ENCODE measurements at regions not wholly inside any gene's neighbourhood (a gene's known extent, or its start where the extent isn't known, plus 50 kb on each side); places are given as distances from the start of the nearest gene placed in this dataset.

- DNase-seq (peak; percentile 3), ATAC-seq (no peak)
- no TSS peak for BruUV-seq (replicated peaks)
- Histone ChIP-seq H3K4me1 (ENCODE audit: insufficient read depth, low read length) (no peaks in the 10 kb centered on the region), H3K79me2 (ENCODE audit: low read length) (no peaks in the 10 kb centered on the region), H3K9me2 (replicated peaks; ENCODE audit: low read length) (no peaks in the 10 kb centered on the region), H3K4me2 (ENCODE audit: low read length) (no peak overlapping the region), H3K4me3 (ENCODE audit: low read length) (no peak overlapping the region), H3K27me3 (ENCODE audit: low read length) (no peaks in the 10 kb centered on the region; the same call in 1 of the 2 replicates), H2AFZ (ENCODE audit: low read length) (no peak overlapping the region), H3K9ac (ENCODE audit: low read length) (no peak overlapping the region), H3K36me3 (ENCODE audit: low read depth, low read length) (no peaks in the 10 kb centered on the region), H3F3A (ENCODE audit: low read length, unreplicated experiment) (no peaks in the 10 kb centered on the region), H3K27ac (ENCODE audit: low read length) (no peak overlapping the region), H4K20me1 (ENCODE audit: low read length) (no peaks in the 10 kb centered on the region), H3K9me3 (ENCODE audit: low read length) (no peaks in the 10 kb centered on the region)
- CTCF ChIA-PET = no interaction called here
- intact Hi-C loops (cut with micrococcal nuclease) = no loop called here
- POLR2A ChIA-PET (ENCODE audit: unreplicated experiment) = no interaction called here
- TF ChIP-seq CTCF (conservative IDR thresholded peaks at IDR 0.05; ENCODE audit: low read depth, low read length) (no peak), EZH2phosphoT487 (IDR thresholded peaks at IDR 0.05; ENCODE audit: borderline replicate concordance, low read length) (no peak), EZH2 (IDR thresholded peaks at IDR 0.05; ENCODE audit: low read length, unreplicated experiment) (no peak)
These were observed 443.9 kb downstream of the PID1 start for GRCh38 chr2:228827056-228827700.

DNA sequence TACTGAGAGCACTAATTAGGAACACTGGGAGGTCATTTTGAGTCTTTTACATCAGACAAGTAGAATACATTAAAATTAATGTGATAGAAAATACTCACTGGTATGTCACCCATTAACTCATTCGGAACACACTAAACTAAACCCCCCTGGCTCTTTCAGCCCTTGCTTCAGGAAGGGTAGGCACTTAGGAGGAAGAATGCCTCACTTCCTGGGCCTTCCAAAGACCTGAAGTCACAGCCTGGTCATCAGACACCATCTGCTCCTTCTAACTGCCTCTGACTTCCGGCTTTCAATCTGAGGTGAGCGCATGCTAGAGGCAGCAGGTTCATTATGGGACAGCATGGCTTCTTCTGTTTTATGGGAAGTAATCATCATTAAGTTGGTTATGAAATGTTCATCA lies 451.4 kb downstream of the PID1 start:
- H3K9me3 ChIP-seq (ENCODE audit: low read length) = no peaks in the 10 kb centered on the region
- H3K79me2 ChIP-seq (ENCODE audit: low read length) = no peaks in the 10 kb centered on the region
- H3K4me3 ChIP-seq (ENCODE audit: low read length) = no peak overlapping the region
- ATAC-seq (no peak), DNase-seq (peak; percentile 22)
- CTCF ChIA-PET = no interaction called here
- no peaks in the 10 kb centered on the region for H3K36me3 ChIP-seq (ENCODE audit: low read depth, low read length)
- POLR2A ChIA-PET (ENCODE audit: unreplicated experiment) = no interaction called here
- no peak overlapping the region for H3K27ac ChIP-seq (ENCODE audit: low read length)
- intact Hi-C loops (cut with micrococcal nuclease) = no loop called here
- no peaks in the 10 kb centered on the region for H3K4me1 ChIP-seq (ENCODE audit: insufficient read depth, low read length)
- no TSS peak for BruUV-seq (replicated peaks)
- H3K27me3 ChIP-seq (ENCODE audit: low read length) = no peaks in the 10 kb centered on the region; the same call in 1 of the 2 replicates
- H3K4me2 ChIP-seq (ENCODE audit: low read length) = no peak overlapping the region
- H2AFZ ChIP-seq (ENCODE audit: low read length) = no peak overlapping the region
- TF ChIP-seq EZH2 (IDR thresholded peaks at IDR 0.05; ENCODE audit: low read length, unreplicated experiment) (no peak), EZH2phosphoT487 (IDR thresholded peaks at IDR 0.05; ENCODE audit: borderline replicate concordance, low read length) (no peak), CTCF (conservative IDR thresholded peaks at IDR 0.05; ENCODE audit: low read depth, low read length) (no peak)
- H3K9ac ChIP-seq (ENCODE audit: low read length) = no peak overlapping the region
- H4K20me1 ChIP-seq (ENCODE audit: low read length) = no peaks in the 10 kb centered on the region
- H3K9me2 ChIP-seq (replicated peaks; ENCODE audit: low read length) = no peaks in the 10 kb centered on the region
- H3F3A ChIP-seq (ENCODE audit: low read length, unreplicated experiment) = no peaks in the 10 kb centered on the region

DNA sequence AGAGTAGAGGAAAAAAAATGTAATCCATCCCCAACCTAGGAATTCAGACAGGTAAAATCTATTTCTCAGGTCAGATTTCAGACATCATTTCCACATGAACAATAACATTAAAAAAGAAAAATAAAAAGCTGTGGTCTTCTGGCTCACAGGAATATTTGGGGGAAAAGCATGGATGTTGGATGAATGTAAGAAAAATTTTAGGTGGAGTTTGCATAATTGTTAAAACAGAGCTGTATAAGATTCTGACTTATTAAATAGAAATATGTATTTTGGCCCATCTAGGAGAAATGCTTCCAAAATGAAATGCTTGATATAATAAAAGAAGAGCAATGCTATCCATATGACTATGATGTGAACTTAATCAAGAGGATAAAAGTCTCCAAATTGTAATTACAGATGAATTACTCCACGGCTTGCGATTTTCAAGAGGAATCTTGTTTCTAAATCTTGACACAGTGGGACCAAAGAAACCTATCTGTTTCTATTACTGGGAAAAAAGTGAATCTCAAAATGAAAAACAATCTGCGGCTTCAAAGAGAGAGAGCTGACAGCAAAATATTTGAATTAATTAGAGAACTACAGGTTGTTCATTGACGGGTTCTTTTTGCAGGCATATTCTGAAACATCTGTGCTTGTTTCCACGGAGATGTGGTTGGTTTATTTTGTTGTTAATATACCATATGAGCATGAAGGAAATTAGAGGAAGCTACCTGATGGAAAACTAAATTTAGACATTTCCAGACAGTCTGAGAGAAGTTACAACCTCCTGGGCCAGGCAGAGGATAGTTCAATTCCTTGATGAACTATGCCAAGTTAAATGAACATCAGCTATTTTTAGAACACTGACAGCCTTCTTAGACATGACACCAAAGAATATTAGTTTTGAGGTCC lies 468.7 kb downstream of the PID1 start:
- ATAC-seq (no peak), DNase-seq (no peak)
- Histone ChIP-seq H2AFZ (ENCODE audit: low read length) (no peak overlapping the region), H3K27me3 (ENCODE audit: low read length) (peaks cover 22% of the 10 kb centered on the region; the same call in 1 of the 2 replicates), H3K4me1 (ENCODE audit: insufficient read depth, low read length) (no peaks in the 10 kb centered on the region), H3F3A (ENCODE audit: low read length, unreplicated experiment) (no peaks in the 10 kb centered on the region), H3K79me2 (ENCODE audit: low read length) (no peaks in the 10 kb centered on the region), H3K9ac (ENCODE audit: low read length) (no peak overlapping the region), H4K20me1 (ENCODE audit: low read length) (no peaks in the 10 kb centered on the region), H3K27ac (ENCODE audit: low read length) (no peak overlapping the region), H3K4me2 (ENCODE audit: low read length) (no peak overlapping the region), H3K4me3 (ENCODE audit: low read length) (no peak overlapping the region), H3K9me2 (replicated peaks; ENCODE audit: low read length) (no peaks in the 10 kb centered on the region), H3K9me3 (ENCODE audit: low read length) (no peaks in the 10 kb centered on the region), H3K36me3 (ENCODE audit: low read depth, low read length) (no peaks in the 10 kb centered on the region)
- BruUV-seq (replicated peaks) = no TSS peak
- ChIA-PET POLR2A (ENCODE audit: unreplicated experiment) (no interaction called here), CTCF (no interaction called here)
- intact Hi-C loops (cut with micrococcal nuclease) = no loop called here
- TF ChIP-seq EZH2 (IDR thresholded peaks at IDR 0.05; ENCODE audit: low read length, unreplicated experiment) = no peak
- no peak for TF ChIP-seq EZH2phosphoT487 (IDR thresholded peaks at IDR 0.05; ENCODE audit: borderline replicate concordance, low read length)
- no peak for TF ChIP-seq CTCF (conservative IDR thresholded peaks at IDR 0.05; ENCODE audit: low read depth, low read length)
